ENCODE measurements at regions not wholly inside any gene's neighbourhood (a gene's known extent, or its start where the extent isn't known, plus 50 kb on each side); places are given as distances from the start of the nearest gene placed in this dataset.
A peak's percentile ranks its signal among the peaks of the same experiment; 100 is the strongest.

- intact Hi-C loops (cut with DNase I; ENCODE audit: low total_unique reads): no loop called here
- no peak for DNase-seq (ENCODE audit: low spot score in 2 of 2)
Measured at GRCh38 chr12:38995249-38995648, 89.9 kb upstream of the CPNE8 start.

GRCh38 chr12:38985961-38986360 is 80.6 kb upstream of the CPNE8 start:
- Histone ChIP-seq H3K4me3 (no peak overlapping the region), H3K36me3 (no peaks in the 10 kb centered on the region), H3K9me3 (peaks cover 6 to 30% of the 10 kb centered on the region in 2 donors), H3K27ac (no peak overlapping the region), H3K4me1 (no peaks in the 10 kb centered on the region), H3K27me3 (no peaks in the 10 kb centered on the region)
- DNase-seq (ENCODE audit: low spot score in 2 of 2): no peak
- intact Hi-C loops (cut with DNase I; ENCODE audit: low total_unique reads): no loop called here
- no peak for TF ChIP-seq CTCF (IDR thresholded peaks at IDR 0.05)
- no peak for TF ChIP-seq POLR2AphosphoS5 (IDR thresholded peaks at IDR 0.05)
- no peak for TF ChIP-seq POLR2A (IDR thresholded peaks at IDR 0.05)

More at GRCh38 chr12:38995249-38995648, 89.9 kb upstream of the CPNE8 start:
- no peaks in the 10 kb centered on the region for H3K4me1 ChIP-seq
- H3K36me3 ChIP-seq: no peaks in the 10 kb centered on the region
- TF ChIP-seq CTCF (IDR thresholded peaks at IDR 0.05) (no peak), POLR2AphosphoS5 (IDR thresholded peaks at IDR 0.05) (no peak), POLR2A (IDR thresholded peaks at IDR 0.05) (no peak)
- H3K27ac ChIP-seq: no peak overlapping the region
- H3K9me3 ChIP-seq: peaks cover 0 to 10% of the 10 kb centered on the region in 2 donors
- H3K27me3 ChIP-seq: no peaks in the 10 kb centered on the region
- H3K4me3 ChIP-seq: no peak overlapping the region

GRCh38 chr12:38984388-38984787 is 79.0 kb upstream of the CPNE8 start:
- Histone ChIP-seq H3K4me1 (no peaks in the 10 kb centered on the region), H3K27ac (no peak overlapping the region), H3K4me3 (no peak overlapping the region), H3K36me3 (no peaks in the 10 kb centered on the region), H3K27me3 (no peaks in the 10 kb centered on the region), H3K9me3 (peaks cover 6 to 30% of the 10 kb centered on the region in 2 donors)
- DNase-seq (ENCODE audit: low spot score in 2 of 2): no peak
- no peak for TF ChIP-seq CTCF (IDR thresholded peaks at IDR 0.05)
- no peak for TF ChIP-seq POLR2A (IDR thresholded peaks at IDR 0.05)
- no peak for TF ChIP-seq POLR2AphosphoS5 (IDR thresholded peaks at IDR 0.05)
- intact Hi-C loops (cut with DNase I; ENCODE audit: low total_unique reads): no loop called here

- no peaks in the 10 kb centered on the region for H3K36me3 ChIP-seq
- intact Hi-C loops (cut with DNase I; ENCODE audit: low total_unique reads): no loop called here
Measured at GRCh38 chr12:38983117-38983571, 77.8 kb upstream of the CPNE8 start.

GRCh38 chr12:38977132-38977531 is 71.7 kb upstream of the CPNE8 start:
- no peak for DNase-seq (ENCODE audit: low spot score in 2 of 2)
- no peak overlapping the region for H3K27ac ChIP-seq
- no peaks in the 10 kb centered on the region for H3K9me3 ChIP-seq
- intact Hi-C loops (cut with DNase I; ENCODE audit: low total_unique reads): no loop called here
- H3K27me3 ChIP-seq: no peaks in the 10 kb centered on the region
- TF ChIP-seq CTCF (IDR thresholded peaks at IDR 0.05) (no peak), POLR2A (IDR thresholded peaks at IDR 0.05) (no peak), POLR2AphosphoS5 (IDR thresholded peaks at IDR 0.05) (no peak)
- H3K36me3 ChIP-seq: no peaks in the 10 kb centered on the region
- H3K4me1 ChIP-seq: no peaks in the 10 kb centered on the region
- no peak overlapping the region for H3K4me3 ChIP-seq

More at GRCh38 chr12:38983117-38983571, 77.8 kb upstream of the CPNE8 start:
- H3K9me3 ChIP-seq: peaks cover 5 to 28% of the 10 kb centered on the region in 2 donors
- DNase-seq (ENCODE audit: low spot score in 2 of 2): no peak
- TF ChIP-seq POLR2AphosphoS5 (IDR thresholded peaks at IDR 0.05) (no peak), CTCF (IDR thresholded peaks at IDR 0.05) (no peak), POLR2A (IDR thresholded peaks at IDR 0.05) (no peak)
- H3K4me1 ChIP-seq: no peaks in the 10 kb centered on the region
- no peak overlapping the region for H3K27ac ChIP-seq
- H3K4me3 ChIP-seq: peak overlapping the region in 2 of 3 donors; percentile 2 to 23
- H3K27me3 ChIP-seq: no peaks in the 10 kb centered on the region

Data from breast epithelium (tissue), 4 donors.